ENCODE measurements at regions not wholly inside any gene's neighbourhood (a gene's known extent, or its start where the extent isn't known, plus 50 kb on each side); places are given as distances from the start of the nearest gene placed in this dataset.
"Not testable (repeated sequence)": the region's sequence is repeated elsewhere in the genome, so short reads cannot be mapped to it uniquely, and the experiment has no call there.

DNA sequence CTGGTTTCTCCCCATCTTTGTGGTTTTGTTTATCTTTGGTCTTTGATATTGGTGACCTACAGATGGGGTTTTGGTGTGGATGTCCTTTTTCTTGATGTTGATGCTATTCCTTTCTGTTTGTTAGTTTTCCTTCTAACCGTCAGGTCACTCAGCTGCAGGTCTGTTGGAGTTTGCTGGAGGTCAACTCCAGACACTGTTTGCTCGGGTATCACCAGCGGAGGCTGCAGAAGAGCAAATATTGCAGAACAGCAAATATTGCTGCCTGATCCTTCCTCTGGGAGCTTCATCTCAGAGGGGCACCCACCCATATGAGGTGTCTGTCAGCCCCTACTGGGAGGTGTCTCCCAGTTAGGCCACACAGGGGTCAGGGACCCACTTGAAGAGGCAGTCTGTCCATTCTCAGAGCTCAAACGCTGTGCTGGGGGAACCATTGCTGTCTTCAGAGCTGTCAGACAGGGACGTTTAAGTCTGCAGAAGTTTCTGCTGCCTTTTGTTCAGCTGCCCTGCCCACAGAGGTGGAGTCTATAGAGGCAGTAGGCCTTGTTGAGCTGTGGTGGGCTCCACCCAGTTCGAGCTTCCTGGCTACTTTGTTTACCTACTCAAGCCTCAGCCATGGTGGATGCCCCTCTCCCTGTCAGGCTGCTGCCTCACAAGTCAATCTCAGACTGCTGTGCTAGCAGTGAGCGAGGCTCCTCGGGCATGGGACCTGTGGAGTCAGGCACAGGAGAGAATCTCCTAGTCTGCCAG, 94.8 kb upstream of the BNIP2 start:
- not testable (repeated sequence) for ATAC-seq (replicated peaks in 1 of 2); H3K27me3 Mint-ChIP-seq (ENCODE audit: low read depth); H3K4me1 Mint-ChIP-seq (ENCODE audit: low read depth); H3K27ac Mint-ChIP-seq; H3K36me3 Mint-ChIP-seq (ENCODE audit: insufficient read depth in 2 of 2); DNase-seq; H3K9me3 Mint-ChIP-seq; H3K4me3 Mint-ChIP-seq

DNA sequence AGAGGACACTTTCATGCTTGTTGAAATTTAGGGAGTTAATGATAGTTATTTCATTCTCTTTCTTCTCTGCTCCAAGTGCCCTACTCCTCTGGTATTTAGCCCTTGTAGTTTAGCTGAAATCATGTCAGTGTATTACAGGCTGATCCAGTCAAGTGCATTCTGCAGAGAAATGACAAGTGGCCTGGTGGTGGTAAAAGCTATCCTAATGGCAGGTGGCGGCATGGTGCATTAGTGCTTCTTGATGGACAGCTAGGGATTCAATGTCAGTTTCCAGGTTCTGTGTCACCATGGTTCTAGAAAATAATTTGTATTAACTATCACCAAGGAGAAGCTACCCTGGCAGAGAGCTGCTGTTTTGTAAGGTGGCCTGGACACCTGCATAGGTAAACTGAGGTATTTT, 90.0 kb upstream of the BNIP2 start:
- Mint-ChIP-seq H3K9me3 (peaks cover 2 to 9% of the 10 kb centered on the region in 2 donors), H3K27ac (no peak overlapping the region), H3K36me3 (ENCODE audit: insufficient read depth in 2 of 2) (peaks cover 2 to 5% of the 10 kb centered on the region in 2 donors), H3K4me1 (ENCODE audit: low read depth) (peaks cover 5% of the 10 kb centered on the region), H3K4me3 (no peak overlapping the region), H3K27me3 (ENCODE audit: low read depth) (no peaks in the 10 kb centered on the region)
- DNase-seq (no peak), ATAC-seq (replicated peaks in 1 of 2) (no peak)

DNA sequence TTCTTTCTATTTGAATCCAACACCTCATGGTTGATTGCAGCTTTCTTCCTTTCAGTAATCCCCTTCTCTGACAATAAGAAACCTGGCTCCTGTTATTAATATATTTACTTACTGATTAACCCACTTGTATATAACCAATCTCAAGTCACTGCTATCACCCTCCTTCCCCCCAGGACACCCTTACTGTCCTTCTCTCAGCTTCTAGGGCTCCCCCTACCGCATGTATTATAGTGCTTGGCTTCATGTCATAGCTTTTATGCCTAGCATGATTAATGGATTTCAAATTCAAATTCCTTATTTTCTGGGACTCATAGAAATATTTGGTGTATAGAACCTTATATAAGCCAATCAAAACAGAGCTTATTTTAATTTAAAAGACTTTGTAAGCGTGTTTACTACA, 75.7 kb upstream of the BNIP2 start:
- no peak overlapping the region for H3K4me3 Mint-ChIP-seq
- ATAC-seq (replicated peaks in 1 of 2): no peak
- peaks cover 5% of the 10 kb centered on the region for H3K4me1 Mint-ChIP-seq (ENCODE audit: low read depth)
- H3K27me3 Mint-ChIP-seq (ENCODE audit: low read depth): no peaks in the 10 kb centered on the region
- no peaks in the 10 kb centered on the region for H3K9me3 Mint-ChIP-seq
- DNase-seq: no peak
- no peaks in the 10 kb centered on the region for H3K36me3 Mint-ChIP-seq (ENCODE audit: insufficient read depth in 2 of 2)
- H3K27ac Mint-ChIP-seq: no peak overlapping the region

DNA sequence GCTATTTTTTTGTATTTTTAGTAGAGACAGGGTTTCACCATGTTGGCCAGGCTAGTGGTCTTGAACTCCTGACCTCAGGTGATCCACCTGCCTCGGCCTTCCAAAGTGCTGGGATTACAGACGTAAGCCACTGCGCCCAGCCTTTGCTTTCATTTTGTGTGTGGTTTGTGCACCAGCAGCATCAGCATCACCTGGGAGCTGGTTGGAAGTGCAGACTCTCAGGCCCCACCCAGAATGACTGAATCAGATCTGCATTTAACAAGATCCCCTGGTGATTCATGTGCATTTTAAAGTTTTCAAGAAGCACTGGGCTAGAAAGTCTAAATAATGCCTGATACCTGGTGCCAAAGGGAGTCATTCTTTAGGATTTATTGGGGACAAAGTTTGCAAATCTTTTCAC, 73.4 kb upstream of the BNIP2 start:
- H3K27ac Mint-ChIP-seq: no peak overlapping the region
- no peaks in the 10 kb centered on the region for H3K36me3 Mint-ChIP-seq (ENCODE audit: insufficient read depth in 2 of 2)
- DNase-seq (no peak), ATAC-seq (replicated peaks in 1 of 2) (no peak)
- H3K27me3 Mint-ChIP-seq (ENCODE audit: low read depth): no peaks in the 10 kb centered on the region
- H3K4me3 Mint-ChIP-seq: no peak overlapping the region
- peaks cover 5% of the 10 kb centered on the region for H3K4me1 Mint-ChIP-seq (ENCODE audit: low read depth)
- no peaks in the 10 kb centered on the region for H3K9me3 Mint-ChIP-seq

DNA sequence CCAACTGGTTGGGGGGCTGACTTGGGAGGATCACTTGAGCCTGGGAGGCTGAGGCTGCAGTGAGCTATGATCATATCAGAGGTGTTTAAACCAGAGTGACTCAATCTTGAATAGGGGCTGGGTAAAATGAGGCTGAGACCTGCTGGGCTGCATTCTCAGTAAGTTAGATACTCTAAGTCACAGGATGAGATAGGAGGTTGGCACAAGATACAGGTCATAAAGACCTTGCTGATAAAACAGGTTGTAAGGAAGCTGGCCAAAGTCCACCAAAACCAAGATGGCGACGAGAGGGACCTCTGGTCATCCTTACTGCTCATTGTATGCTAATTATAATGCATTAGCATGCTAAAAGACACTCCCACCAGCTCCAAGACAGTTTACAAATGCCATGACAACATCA, 71.1 kb upstream of the BNIP2 start:
- H3K36me3 Mint-ChIP-seq (ENCODE audit: insufficient read depth in 2 of 2); H3K4me1 Mint-ChIP-seq (ENCODE audit: low read depth); DNase-seq; H3K27me3 Mint-ChIP-seq (ENCODE audit: low read depth); H3K27ac Mint-ChIP-seq; H3K4me3 Mint-ChIP-seq; ATAC-seq (replicated peaks in 1 of 2); H3K9me3 Mint-ChIP-seq: not testable (repeated sequence)

DNA sequence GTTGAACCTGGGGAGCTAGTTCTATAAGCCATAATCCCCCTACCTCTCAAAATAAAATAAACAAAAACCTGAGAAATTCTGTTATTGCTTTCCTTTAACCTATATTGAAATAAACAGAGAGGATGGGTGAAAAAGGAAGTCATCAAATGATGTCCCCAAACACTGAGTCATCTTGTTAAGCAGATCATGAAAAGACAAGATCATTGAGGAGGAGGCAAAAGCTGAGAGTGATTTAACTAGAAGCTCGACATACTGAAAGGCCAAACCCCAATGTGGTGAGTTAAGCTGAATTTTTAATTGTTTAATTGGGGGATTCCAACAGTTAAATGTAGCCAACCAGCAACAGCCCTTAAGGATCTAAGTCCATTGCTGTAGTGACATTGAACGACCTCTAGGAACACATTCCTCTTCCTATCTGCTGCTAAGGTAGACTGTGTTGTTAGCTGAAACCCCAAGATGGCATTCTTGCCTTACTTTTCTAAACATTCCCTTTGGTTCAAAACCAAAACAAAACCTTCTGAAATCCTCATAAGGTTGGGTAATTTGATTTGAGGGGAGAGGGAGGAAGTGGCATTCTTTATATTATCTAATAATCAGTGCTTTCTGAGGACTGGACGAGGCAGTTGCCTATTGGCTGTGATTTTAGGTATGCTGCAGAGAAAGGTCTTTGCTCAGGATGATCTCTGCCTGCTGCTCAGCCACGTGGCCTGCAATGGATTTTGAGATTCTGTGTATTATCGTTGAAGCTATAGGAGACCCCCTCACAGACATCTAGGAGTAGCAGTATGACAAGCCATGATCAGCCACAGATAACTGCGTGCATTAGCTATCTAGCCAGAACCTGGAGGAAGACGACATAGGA, 62.7 kb upstream of the BNIP2 start:
- no peak overlapping the region for H3K4me3 Mint-ChIP-seq
- no peaks in the 10 kb centered on the region for H3K27me3 Mint-ChIP-seq (ENCODE audit: low read depth)
- no peaks in the 10 kb centered on the region for H3K36me3 Mint-ChIP-seq (ENCODE audit: insufficient read depth in 2 of 2)
- DNase-seq: no peak
- peaks cover 10% of the 10 kb centered on the region for H3K4me1 Mint-ChIP-seq (ENCODE audit: low read depth)
- H3K9me3 Mint-ChIP-seq: no peaks in the 10 kb centered on the region
- peak; percentile 74 to 85 for ATAC-seq (replicated peaks in 1 of 2)
- H3K27ac Mint-ChIP-seq: no peak overlapping the region

DNA sequence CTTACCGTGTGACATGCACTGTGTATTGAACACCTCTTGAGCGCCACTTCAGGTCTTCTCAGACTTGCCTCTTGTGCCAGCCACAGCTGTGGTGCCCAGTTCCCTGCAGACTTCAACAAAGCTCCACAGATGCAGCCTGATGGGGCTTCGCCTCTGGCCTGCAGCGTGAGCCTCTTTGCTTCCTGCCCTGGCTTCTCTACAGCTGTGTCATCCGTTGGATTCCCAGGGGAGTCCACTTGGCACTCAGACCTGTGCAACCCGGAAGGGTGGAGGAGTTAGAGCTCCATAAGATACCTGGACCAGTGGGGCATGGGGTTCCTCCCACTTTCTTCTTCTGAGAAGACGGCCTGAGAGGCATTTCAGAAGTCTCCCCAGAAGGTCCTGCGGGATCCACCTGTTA, 57.7 kb upstream of the BNIP2 start:
- DNase-seq (no peak), ATAC-seq (replicated peaks in 1 of 2) (no peak)
- Mint-ChIP-seq H3K4me1 (ENCODE audit: low read depth) (peaks cover 7% of the 10 kb centered on the region), H3K9me3 (peaks cover 2 to 6% of the 10 kb centered on the region in 2 donors), H3K27me3 (ENCODE audit: low read depth) (no peaks in the 10 kb centered on the region), H3K36me3 (ENCODE audit: insufficient read depth in 2 of 2) (peaks cover 0 to 3% of the 10 kb centered on the region in 2 donors), H3K4me3 (no peak overlapping the region), H3K27ac (no peak overlapping the region)

DNA sequence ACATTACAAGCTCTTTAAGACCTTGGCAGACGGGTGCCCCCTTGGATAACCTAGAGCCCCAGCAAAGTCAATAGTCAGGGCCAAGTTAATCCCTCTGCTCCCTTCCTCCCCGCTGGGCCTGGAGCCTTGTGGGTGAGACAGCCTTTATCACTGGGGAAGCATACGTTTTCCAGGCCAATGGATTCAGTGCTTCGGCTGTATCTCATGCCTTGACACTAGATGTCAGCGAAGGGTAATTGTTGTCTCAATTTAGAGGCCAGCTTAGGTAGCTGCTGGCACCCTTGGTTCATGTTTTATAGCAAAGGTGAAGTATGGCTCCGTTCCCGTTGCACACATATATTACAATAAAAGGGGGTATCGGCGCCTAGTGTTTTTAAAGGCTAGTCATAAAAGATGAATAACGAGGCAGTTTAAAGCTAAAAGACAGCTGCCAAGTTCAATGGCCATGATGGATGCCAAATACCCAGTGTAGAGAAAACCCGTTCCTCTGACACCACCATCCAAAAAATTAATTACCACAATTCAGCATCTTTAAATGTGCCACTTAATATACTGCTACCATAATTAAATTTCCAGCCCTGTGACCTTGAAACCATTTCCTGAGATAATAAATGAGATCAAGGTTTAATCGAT, 52.3 kb upstream of the BNIP2 start:
- peak in 1 of 2 donors; percentile 4 for DNase-seq

DNA sequence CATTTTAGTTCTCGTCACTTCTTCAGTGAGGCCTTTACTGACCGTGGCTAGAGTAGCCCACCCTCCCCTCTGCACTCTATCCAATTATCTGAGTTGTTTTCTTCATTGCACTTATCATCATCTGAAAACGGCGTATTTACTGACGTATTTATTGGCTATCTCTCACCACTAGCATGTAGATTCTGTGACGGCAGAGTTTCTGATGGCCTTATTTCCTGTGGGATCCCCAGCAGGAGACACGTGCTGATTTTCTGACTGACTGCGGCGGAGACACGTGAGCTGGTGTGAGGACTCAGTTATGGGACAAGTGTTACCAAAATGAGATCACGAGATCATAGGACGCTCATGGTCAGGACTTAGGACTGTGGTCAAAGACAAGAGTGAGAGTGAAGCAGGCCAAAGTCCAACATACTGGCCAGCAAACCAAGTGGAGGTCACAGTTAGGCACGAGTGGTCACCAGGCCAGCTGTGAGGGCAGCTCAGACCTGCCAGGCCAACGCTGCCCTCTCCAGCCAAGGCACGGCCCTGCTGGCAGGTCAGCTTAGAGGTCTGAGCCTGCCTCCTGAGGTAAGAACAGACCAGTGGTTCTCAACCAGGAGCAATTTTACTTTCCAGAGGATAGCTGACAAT, 50.6 kb upstream of the BNIP2 start:
- no peaks in the 10 kb centered on the region for H3K4me1 Mint-ChIP-seq (ENCODE audit: low read depth)
- no peak overlapping the region for H3K4me3 Mint-ChIP-seq
- no peak for ATAC-seq (replicated peaks in 1 of 2)
- H3K9me3 Mint-ChIP-seq: peaks cover 2 to 6% of the 10 kb centered on the region in 2 donors
- H3K36me3 Mint-ChIP-seq (ENCODE audit: insufficient read depth in 2 of 2): peaks cover 0 to 3% of the 10 kb centered on the region in 2 donors
- no peak for DNase-seq
- H3K27ac Mint-ChIP-seq: no peak overlapping the region
- H3K27me3 Mint-ChIP-seq (ENCODE audit: low read depth): no peaks in the 10 kb centered on the region

More for the DNA sequence above, 52.3 kb upstream of the BNIP2 start:
- Mint-ChIP-seq H3K36me3 (ENCODE audit: insufficient read depth in 2 of 2) (peaks cover 0 to 3% of the 10 kb centered on the region in 2 donors), H3K4me3 (no peak overlapping the region), H3K27me3 (ENCODE audit: low read depth) (no peaks in the 10 kb centered on the region), H3K27ac (no peak overlapping the region), H3K4me1 (ENCODE audit: low read depth) (no peaks in the 10 kb centered on the region), H3K9me3 (peaks cover 2 to 6% of the 10 kb centered on the region in 2 donors)
- ATAC-seq (replicated peaks in 1 of 2): no peak
